Choroid plexus epithelial cell (primary cell): ENCODE measurements at regions not wholly inside any gene's neighbourhood (a gene's known extent, or its start where the extent isn't known, plus 50 kb on each side); places are given as distances from the start of the nearest gene placed in this dataset.

Experiments used
- DNase-seq: peaks from one replicate; pipeline ENCODE4 v3.0.0-alpha.2; 2010; ENCODE audit warnings: low read depth
- H3K4me3 ChIP-seq: 2 replicates; pipeline ENCODE4 v1.5.1; 2011; ENCODE audit warnings: low read depth, mild to moderate bottlenecking, control low read depth, low read length, moderate library complexity
- CTCF ChIP-seq: conservative IDR thresholded peaks from 2 replicates; pipeline ENCODE4 v1.5.1; 2011; ENCODE audit warnings: low read depth, mild to moderate bottlenecking, control low read depth, inconsistent platforms, low read length, moderate library complexity

GRCh38 chr2:105563000-105563719 is 164.3 kb upstream of the FHL2 start:
- no peak for TF ChIP-seq CTCF
- DNase-seq, result no peak
- H3K4me3 ChIP-seq, result no peak overlapping the region

DNA sequence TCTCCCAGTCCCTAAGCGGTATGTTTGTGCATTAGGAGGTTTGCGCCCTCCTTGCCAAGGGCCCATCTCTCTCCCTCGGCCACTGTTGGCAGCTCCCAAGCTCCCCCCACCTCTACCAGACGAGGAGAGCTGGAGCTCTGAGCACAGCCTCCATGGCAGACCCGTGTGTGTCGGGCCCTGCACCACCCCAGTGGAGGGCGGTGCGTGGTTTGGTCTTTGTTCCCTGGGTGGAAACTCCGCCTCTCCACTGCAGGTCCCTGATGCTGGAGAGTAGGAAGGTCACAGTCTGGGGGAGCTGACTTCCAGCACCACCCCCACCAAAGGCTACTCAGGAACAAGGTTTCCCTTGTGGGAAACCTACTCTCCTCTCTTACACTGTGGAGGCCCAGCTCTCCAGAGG is 162.6 kb upstream of the FHL2 start:
- DNase-seq, result no peak
- TF ChIP-seq CTCF, result no peak
- no peak overlapping the region for H3K4me3 ChIP-seq

GRCh38 chr2:105560157-105560556 is 161.3 kb upstream of the FHL2 start:
- H3K4me3 ChIP-seq, result no peak overlapping the region
- TF ChIP-seq CTCF, result no peak
- no peak for DNase-seq

GRCh38 chr2:105557021-105557920 is 158.4 kb upstream of the FHL2 start:
- H3K4me3 ChIP-seq, result no peak overlapping the region
- DNase-seq, result no peak
- TF ChIP-seq CTCF, result no peak

- no peak for DNase-seq
- TF ChIP-seq CTCF, result no peak
- H3K4me3 ChIP-seq, result no peak overlapping the region
Measured at GRCh38 chr2:105556366-105556765, 157.5 kb upstream of the FHL2 start.

DNA sequence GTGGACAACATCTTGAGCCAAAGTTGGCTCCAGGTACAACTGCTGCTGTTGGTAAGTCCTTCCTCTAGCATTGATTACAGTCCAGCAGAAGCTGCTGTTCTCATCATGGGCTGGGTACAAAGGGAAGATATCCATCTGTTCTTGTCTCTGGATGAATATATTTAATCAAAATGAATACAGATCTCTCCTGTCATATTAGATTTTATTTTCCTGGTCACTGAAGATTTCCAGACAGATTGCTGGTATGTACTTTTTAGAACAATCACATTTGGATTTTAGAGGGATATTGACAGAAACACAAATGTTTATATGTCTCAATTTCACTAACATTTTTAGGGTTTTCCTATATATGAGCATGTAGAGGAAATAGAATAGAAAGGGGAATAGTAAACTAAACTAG is 155.4 kb upstream of the FHL2 start:
- H3K4me3 ChIP-seq, result no peak overlapping the region
- TF ChIP-seq CTCF, result no peak
- DNase-seq, result no peak
